ENCODE measurements at regions not wholly inside any gene's neighbourhood (a gene's known extent, or its start where the extent isn't known, plus 50 kb on each side); places are given as distances from the start of the nearest gene placed in this dataset.

DNA sequence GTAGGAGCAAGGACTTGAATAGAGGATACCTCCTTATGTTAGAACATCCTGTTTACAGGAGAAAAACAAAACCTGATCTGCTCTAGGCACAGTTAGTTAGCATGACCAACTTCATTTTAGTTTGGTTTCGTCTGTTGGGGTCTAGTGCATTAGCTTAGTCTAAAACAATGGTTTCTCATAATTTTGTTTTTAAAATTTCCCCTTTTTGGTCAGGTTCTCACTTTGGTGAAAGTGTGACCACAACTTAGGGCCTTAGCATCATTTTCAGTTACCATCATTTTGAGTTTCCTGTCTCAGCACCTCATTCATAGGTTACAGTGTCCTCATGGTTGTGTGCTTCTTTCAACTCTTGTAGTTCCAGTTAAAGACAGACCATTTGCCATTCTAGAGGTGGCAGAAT is 1277.0 kb upstream of the SLC39A10 start:
- TF ChIP-seq, protein P1, sequence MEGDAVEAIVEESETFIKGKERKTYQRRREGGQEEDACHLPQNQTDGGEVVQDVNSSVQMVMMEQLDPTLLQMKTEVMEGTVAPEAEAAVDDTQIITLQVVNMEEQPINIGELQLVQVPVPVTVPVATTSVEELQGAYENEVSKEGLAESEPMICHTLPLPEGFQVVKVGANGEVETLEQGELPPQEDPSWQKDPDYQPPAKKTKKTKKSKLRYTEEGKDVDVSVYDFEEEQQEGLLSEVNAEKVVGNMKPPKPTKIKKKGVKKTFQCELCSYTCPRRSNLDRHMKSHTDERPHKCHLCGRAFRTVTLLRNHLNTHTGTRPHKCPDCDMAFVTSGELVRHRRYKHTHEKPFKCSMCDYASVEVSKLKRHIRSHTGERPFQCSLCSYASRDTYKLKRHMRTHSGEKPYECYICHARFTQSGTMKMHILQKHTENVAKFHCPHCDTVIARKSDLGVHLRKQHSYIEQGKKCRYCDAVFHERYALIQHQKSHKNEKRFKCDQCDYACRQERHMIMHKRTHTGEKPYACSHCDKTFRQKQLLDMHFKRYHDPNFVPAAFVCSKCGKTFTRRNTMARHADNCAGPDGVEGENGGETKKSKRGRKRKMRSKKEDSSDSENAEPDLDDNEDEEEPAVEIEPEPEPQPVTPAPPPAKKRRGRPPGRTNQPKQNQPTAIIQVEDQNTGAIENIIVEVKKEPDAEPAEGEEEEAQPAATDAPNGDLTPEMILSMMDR (IDR thresholded peaks at IDR 0.05): no peak
- TF ChIP-seq EP300 (IDR thresholded peaks at IDR 0.05) (no peak), HOXA7 (CRISPR knock-in tag; IDR thresholded peaks at IDR 0.05) (no peak)
